Stimulated activated CD8-positive, alpha-beta memory T cell treated with anti-CD3 and anti-CD28 coated beads, Interleukin-2, amount 100 ng/mL, for 1 hour (primary cell): ENCODE measurements at regions not wholly inside any gene's neighbourhood (a gene's known extent, or its start where the extent isn't known, plus 50 kb on each side); places are given as distances from the start of the nearest gene placed in this dataset.

Source experiments
- DNase-seq, 2 donors: peaks; one replicate each; pipeline ENCODE4 v3.0.0-alpha.2; 2020; ENCODE audit warnings: low read depth in 2 of 2

DNA sequence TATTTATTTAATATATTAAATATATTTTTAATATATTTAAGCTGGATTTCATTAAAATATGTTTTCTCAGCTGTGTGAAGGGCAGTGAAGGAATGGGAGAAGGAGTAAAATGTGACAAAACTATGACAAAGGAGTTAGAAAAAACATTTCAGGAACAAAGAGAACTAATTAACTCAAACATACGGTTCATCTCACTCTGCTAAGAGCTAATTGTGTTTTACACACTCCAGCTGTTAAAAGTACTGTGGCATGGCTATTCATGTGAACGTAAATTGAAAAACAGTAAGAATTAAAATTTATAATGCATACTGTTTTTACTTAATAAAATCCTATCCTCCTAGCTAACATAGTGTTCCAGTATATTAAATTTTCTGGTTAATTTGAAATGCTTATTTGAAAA lies 262.5 kb upstream of the GNAI1 start:
- no peak for DNase-seq

GRCh38 chr7:79868010-79868409 lies 266.6 kb upstream of the GNAI1 start:
- no peak for DNase-seq

- no peak for DNase-seq
Observed at GRCh38 chr7:79862447-79863210, 272.0 kb upstream of the GNAI1 start.

DNA sequence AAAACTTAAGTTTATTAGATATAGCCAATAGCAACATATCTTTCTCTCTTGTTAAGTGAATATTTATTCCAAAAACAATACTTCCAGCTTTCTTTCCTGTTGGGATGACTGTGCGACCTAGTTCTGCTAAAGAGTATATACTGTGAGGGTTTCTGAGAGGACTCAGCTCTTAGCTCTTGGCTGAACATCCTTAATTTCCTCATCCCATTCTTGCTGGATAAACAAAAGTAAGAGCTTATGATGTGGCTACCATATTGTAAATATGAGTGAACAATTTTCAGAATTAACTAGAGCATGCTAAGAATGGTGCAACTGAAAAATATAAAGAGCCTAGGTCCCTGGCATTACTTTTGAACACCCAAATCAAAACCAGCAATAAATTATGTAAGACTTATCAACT lies 279.5 kb upstream of the GNAI1 start:
- DNase-seq: no peak

- no peak for DNase-seq
Observed at GRCh38 chr7:79854621-79855020, 280.0 kb upstream of the GNAI1 start.

GRCh38 chr7:79837915-79838314 lies 296.7 kb upstream of the GNAI1 start:
- DNase-seq: no peak

DNA sequence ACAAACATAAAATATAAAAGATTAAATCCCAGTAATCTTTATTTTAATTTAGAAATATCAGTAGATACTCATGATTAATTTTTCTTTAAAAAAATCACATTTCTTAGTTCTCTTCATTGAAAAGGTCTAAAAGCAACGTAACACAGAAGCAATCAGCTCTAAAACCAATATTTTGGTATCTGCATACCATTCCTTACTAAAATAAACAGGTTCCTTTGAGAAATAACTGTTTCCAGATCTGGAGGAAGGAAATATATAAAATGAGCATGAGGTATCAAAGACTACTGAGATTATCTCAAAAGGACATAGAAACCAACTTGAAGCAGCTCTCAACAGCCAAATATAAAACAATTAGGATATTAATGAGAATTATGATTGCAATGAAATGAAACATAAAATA lies 301.0 kb upstream of the GNAI1 start:
- no peak for DNase-seq

DNA sequence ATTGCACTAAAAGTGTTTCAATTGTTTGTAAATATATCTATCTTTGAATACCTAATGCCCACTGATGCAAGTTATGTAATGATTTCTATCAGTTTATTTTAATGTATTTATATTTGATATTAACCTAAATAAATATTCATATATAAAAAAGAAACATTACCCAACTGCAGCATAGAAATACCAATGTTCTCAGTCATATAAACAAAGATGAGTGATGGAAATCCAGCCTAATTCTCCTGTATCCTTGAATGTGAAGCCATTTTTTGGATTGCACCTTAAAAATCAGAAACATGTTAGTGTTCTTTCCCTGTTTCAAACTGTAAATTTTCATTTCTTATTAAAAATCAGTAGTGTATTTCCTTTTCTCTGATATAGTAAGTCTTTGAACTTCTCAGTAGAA lies 305.8 kb upstream of the GNAI1 start:
- DNase-seq: no peak

DNA sequence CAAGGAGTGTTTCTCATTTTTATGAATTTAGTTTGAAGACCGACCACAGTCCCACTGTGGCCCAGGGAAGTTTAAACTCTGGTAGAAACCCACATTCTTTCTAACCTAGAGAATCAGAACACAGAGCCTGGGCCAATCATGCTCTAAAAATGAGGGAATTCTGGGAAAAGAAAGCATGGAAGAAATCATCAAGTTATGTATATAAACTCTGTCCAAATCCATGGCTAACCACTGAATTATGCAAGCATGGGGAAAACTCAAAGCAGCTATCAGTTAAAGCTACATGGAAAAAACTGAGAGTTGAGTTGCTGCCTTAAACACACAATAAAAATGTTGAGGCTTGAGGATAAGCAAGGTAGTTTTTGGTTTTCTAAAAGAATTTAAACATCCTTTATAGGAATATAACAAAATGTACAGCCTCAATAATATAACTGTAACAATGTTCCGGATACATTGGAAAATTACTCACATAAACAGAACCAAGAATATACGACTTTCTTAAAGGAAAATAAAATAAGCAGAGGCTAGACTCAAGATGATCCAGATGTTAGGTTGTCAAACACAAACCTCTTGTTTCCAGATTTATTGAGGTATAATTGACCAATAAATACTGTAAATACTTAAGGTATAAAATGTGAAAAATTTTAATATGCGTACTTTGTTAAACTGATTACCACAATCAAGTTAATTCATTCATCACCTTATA lies 311.2 kb upstream of the GNAI1 start:
- no peak for DNase-seq

- no peak for DNase-seq
Observed at GRCh38 chr7:79822620-79823240, 311.9 kb upstream of the GNAI1 start.

GRCh38 chr7:79820387-79820786 lies 314.2 kb upstream of the GNAI1 start:
- no peak for DNase-seq

DNA sequence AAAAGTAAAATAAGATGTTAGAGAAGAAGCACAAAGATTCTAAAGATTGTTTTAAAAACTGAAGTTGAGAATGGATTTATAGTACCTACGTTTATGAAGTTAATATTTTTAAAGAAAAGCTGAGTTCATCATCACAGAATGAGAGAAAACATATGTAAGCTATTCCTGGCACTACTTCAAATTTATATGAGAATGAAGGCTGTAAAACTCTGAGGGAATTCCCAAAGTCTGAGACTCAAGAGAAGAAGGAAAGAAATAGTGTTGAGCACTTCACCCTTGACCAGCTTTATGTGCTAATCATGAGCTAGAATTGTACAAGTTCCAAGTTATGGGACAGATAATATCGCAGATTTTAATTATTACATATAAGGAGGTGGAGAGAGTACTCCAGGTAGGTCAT lies 323.7 kb upstream of the GNAI1 start:
- DNase-seq: no peak

DNA sequence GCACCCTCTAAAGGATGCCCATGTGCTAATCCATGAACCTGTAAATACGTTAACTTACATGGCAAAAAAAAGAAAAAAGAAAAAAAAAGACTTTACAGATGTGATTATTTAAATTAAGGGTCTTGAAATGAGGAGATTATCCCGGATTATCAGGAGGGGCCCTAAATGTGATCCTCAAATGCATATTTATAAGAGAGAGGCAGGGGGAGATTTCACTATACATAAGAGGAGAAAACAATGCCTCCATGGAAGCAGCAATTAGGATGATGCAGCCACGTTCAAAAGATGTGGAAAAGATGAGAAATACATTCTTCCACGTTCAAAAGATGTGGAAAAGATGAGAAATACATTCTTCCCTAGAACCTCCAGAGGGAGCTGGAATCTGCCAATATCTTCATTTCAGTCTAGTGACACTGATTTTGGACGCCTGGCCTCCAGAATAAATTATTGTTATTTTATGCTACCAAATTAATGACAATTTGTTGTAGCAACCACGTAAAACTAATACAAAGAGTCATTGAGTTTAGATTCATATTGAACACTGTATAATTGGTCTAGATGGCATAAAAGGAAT lies 328.4 kb upstream of the GNAI1 start:
- no peak for DNase-seq

- DNase-seq: no peak
Observed at GRCh38 chr7:79790656-79791262, 337.3 kb upstream of the MAGI2 start.

- no peak for DNase-seq
Observed at GRCh38 chr7:79789584-79790345, 336.3 kb upstream of the MAGI2 start.

- no peak for DNase-seq
Observed at GRCh38 chr7:79787623-79788022, 334.2 kb upstream of the MAGI2 start.

DNA sequence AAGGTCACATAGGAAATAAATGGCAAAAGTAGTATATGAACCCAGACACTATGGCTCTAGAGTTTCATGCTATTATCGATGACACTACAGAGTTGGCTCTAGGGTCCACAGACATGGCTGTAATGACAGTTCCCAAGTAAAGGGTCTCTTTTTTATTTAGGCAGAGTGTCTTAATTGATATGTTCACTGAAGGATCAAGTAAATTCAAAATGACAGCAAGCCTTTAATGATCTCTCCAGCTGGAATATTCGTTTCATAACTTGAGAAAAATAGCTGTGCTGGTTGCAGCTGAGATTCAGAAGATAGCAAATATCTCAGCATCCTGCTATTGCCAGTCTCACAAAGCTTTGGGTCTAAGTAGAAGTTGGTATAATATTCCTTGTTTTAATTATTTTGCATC lies 333.6 kb upstream of the MAGI2 start:
- DNase-seq: no peak

DNA sequence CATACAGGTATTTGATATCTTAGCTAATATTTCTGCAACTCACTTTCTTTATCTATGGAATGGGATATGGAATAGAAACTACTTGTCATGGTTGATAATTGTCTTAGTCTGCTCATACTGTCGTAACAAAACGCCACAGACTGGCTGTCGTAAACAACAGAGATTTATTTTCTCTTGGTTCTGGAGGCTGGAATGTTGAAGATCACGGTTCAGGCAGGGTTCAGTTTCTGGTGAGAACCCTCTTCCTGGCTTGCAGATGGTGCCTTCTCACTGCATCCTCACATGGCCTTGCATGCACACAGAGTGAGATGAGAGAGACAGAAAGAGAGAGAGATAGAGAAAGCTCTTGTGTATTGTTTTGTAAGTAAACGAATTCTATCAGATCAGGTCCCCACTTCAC lies 332.7 kb upstream of the MAGI2 start:
- DNase-seq: no peak

GRCh38 chr7:79785556-79785955 lies 332.1 kb upstream of the MAGI2 start:
- DNase-seq: no peak

DNA sequence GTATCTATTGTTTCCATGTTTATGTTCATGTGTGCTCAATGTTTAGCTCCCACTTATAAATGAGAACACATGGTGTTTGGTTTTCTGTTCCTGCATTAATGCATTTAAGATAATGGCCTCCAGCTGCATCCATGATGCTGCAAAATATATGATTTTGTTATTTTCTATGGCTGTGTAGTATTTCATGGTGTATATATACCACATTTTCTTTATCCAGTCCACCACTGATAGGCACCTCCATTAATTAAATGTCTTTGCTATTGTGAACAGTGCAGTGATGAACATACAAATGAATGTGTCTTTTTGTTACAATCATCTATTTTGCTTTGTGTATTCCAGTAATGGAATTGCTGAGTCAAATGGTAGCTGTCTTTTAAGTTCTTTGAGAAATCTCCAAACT lies 329.4 kb upstream of the MAGI2 start:
- no peak for DNase-seq

DNA sequence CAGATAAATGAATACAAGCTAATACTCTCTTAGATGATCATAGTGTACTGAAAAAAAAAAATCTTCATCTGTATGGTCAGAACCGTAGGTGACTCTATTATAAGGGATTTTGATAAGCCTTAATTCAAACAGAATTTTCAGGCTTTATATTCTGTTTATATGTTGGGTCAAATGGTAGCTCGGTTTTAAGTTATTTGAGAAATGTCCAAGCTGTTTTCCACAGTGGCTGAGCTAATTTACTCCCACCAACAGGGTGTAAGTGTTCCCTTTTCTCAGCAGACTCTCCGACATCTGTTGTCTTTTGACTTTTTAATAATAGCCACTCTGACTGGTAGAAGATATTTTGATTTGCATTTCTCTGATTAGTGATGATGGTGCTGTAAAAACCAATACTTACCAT lies 328.8 kb upstream of the MAGI2 start:
- DNase-seq: no peak

GRCh38 chr7:79781716-79782115 lies 328.2 kb upstream of the MAGI2 start:
- no peak for DNase-seq
